SK-N-SH treated with all-trans-retinoic acid at 6 μM for 48 hours (cell line): ENCODE measurements at regions not wholly inside any gene's neighbourhood (a gene's known extent, or its start where the extent isn't known, plus 50 kb on each side); places are given as distances from the start of the nearest gene placed in this dataset.

ENCODE experiments used
- ATAC-seq: fragments of 200-7000 bp; cut with Tn5 transposase; 3 replicates; pipeline ENCODE4 v1.9.1; 2020; ENCODE audit warnings: mild to moderate bottlenecking, moderate library complexity
- BACH2 ChIP-seq: fragments of 250-450 bp; sonication (Bioruptor Pico); IDR thresholded peaks from 2 replicates; pipeline ENCODE4 v1.9.0; 2021; ENCODE audit warnings: mild to moderate bottlenecking, borderline replicate concordance
- CSDC2 ChIP-seq: fragments of 250-450 bp; sonication (Bioruptor Pico); IDR thresholded peaks from 2 replicates; pipeline ENCODE4 v1.5.0; 2020; ENCODE audit warnings: mild to moderate bottlenecking, moderate library complexity
- CSRNP3 ChIP-seq: fragments of 250-450 bp; sonication (Bioruptor Pico); IDR thresholded peaks from 2 replicates; pipeline ENCODE4 v1.5.1; 2021; ENCODE audit warnings: mild to moderate bottlenecking, moderate library complexity
- ESRRG ChIP-seq: fragments of 250-450 bp; sonication (Bioruptor Pico); IDR thresholded peaks from 2 replicates; pipeline ENCODE4 v1.6.1; 2021; ENCODE audit warnings: mild to moderate bottlenecking
- GLIS3 ChIP-seq: fragments of 250-450 bp; sonication (Bioruptor Pico); IDR thresholded peaks from 2 replicates; pipeline ENCODE4 v1.5.0; 2020; ENCODE audit warnings: mild to moderate bottlenecking, moderate library complexity
- ISL1 ChIP-seq: fragments of 250-450 bp; sonication (Bioruptor Pico); IDR thresholded peaks from 2 replicates; pipeline ENCODE4 v2.1.2; 2022; ENCODE audit warnings: mild to moderate bottlenecking, moderate library complexity
- OSR1 ChIP-seq: fragments of 250-450 bp; sonication (Bioruptor Pico); IDR thresholded peaks from 2 replicates; pipeline ENCODE4 v1.8.0; 2022; ENCODE audit warnings: moderate library complexity, mild to moderate bottlenecking, inconsistent platforms
- PPARA ChIP-seq: fragments of 250-450 bp; sonication (Bioruptor Pico); IDR thresholded peaks from 2 replicates; pipeline ENCODE4 v1.5.0; 2020; ENCODE audit warnings: mild to moderate bottlenecking, borderline replicate concordance
- RARB ChIP-seq: fragments of 250-450 bp; sonication (Bioruptor Pico); IDR thresholded peaks from 2 replicates; pipeline ENCODE4 v1.8.0; 2021; ENCODE audit warnings: mild to moderate bottlenecking, moderate library complexity
- SNAI2 ChIP-seq: fragments of 250-450 bp; sonication (Bioruptor Pico); IDR thresholded peaks from 2 replicates; pipeline ENCODE4 v1.5.0; 2020; ENCODE audit warnings: mild to moderate bottlenecking, moderate library complexity
- TCF4 ChIP-seq: fragments of 250-450 bp; sonication (Bioruptor Pico); IDR thresholded peaks from 2 replicates; pipeline ENCODE4 v1.8.0; 2021; ENCODE audit warnings: mild to moderate bottlenecking, moderate library complexity, borderline replicate concordance
- ZC3H10 ChIP-seq: fragments of 250-450 bp; sonication (Bioruptor Pico); IDR thresholded peaks from 2 replicates; pipeline ENCODE4 v1.5.1; 2021; ENCODE audit warnings: mild to moderate bottlenecking, moderate library complexity
- ZFP3 ChIP-seq: fragments of 250-450 bp; sonication (Bioruptor Pico); IDR thresholded peaks from 2 replicates; pipeline ENCODE4 v1.5.0; 2020; ENCODE audit warnings: mild to moderate bottlenecking, moderate library complexity
- ZNF565 ChIP-seq: fragments of 450-650 bp; formaldehyde crosslinking; conservative IDR thresholded peaks from 2 replicates; pipeline ENCODE4 v1.5.0; 2020; ENCODE audit warnings: low read depth, mild to moderate bottlenecking, moderate library complexity
- ZNF70 ChIP-seq: fragments of 450-650 bp; formaldehyde crosslinking; IDR thresholded peaks from 2 replicates; pipeline ENCODE4 v1.5.0; 2020; ENCODE audit warnings: mild to moderate bottlenecking, moderate library complexity
- ZNF8 ChIP-seq: fragments of 450-650 bp; formaldehyde crosslinking; IDR thresholded peaks from 2 replicates; pipeline ENCODE4 v1.5.0; 2020; ENCODE audit warnings: mild to moderate bottlenecking, moderate library complexity
- TF ChIP-seq, protein P1 (sequence below): fragments of 250-450 bp; sonication (Bioruptor Pico); IDR thresholded peaks from 2 replicates; pipeline ENCODE4 v1.8.0; 2021; ENCODE audit warnings: low read depth, mild to moderate bottlenecking, moderate library complexity, borderline replicate concordance
- TF ChIP-seq, protein P2 (sequence below): fragments of 250-450 bp; sonication (Bioruptor Pico); IDR thresholded peaks from 2 replicates; pipeline ENCODE4 v1.5.0; 2020; ENCODE audit warnings: mild to moderate bottlenecking, moderate library complexity

- TF ChIP-seq ZNF8 (no peak), SNAI2 (no peak), ESRRG (no peak), ZC3H10 (CRISPR knock-in tag) (no peak), TCF4 (CRISPR knock-in tag) (no peak), CSDC2 (CRISPR knock-in tag) (no peak), BACH2 (CRISPR knock-in tag) (no peak), ZNF70 (no peak), GLIS3 (CRISPR knock-in tag) (no peak)
- TF ChIP-seq, protein P1, sequence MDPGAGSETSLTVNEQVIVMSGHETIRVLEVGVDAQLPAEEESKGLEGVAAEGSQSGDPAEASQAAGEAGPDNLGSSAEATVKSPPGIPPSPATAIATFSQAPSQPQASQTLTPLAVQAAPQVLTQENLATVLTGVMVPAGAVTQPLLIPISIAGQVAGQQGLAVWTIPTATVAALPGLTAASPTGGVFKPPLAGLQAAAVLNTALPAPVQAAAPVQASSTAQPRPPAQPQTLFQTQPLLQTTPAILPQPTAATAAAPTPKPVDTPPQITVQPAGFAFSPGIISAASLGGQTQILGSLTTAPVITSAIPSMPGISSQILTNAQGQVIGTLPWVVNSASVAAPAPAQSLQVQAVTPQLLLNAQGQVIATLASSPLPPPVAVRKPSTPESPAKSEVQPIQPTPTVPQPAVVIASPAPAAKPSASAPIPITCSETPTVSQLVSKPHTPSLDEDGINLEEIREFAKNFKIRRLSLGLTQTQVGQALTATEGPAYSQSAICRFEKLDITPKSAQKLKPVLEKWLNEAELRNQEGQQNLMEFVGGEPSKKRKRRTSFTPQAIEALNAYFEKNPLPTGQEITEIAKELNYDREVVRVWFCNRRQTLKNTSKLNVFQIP (CRISPR knock-in tag), result no peak
Observed at GRCh38 chr14:73800970-73801515, 50.6 kb upstream of the PTGR2 start.

GRCh38 chr14:73797543-73798265 is 53.9 kb upstream of the PTGR2 start:
- no peak for ATAC-seq
- TF ChIP-seq, protein P2, sequence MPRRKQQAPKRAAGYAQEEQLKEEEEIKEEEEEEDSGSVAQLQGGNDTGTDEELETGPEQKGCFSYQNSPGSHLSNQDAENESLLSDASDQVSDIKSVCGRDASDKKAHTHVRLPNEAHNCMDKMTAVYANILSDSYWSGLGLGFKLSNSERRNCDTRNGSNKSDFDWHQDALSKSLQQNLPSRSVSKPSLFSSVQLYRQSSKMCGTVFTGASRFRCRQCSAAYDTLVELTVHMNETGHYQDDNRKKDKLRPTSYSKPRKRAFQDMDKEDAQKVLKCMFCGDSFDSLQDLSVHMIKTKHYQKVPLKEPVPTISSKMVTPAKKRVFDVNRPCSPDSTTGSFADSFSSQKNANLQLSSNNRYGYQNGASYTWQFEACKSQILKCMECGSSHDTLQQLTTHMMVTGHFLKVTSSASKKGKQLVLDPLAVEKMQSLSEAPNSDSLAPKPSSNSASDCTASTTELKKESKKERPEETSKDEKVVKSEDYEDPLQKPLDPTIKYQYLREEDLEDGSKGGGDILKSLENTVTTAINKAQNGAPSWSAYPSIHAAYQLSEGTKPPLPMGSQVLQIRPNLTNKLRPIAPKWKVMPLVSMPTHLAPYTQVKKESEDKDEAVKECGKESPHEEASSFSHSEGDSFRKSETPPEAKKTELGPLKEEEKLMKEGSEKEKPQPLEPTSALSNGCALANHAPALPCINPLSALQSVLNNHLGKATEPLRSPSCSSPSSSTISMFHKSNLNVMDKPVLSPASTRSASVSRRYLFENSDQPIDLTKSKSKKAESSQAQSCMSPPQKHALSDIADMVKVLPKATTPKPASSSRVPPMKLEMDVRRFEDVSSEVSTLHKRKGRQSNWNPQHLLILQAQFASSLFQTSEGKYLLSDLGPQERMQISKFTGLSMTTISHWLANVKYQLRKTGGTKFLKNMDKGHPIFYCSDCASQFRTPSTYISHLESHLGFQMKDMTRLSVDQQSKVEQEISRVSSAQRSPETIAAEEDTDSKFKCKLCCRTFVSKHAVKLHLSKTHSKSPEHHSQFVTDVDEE (CRISPR knock-in tag), result no peak
- no peak for TF ChIP-seq ISL1 (CRISPR knock-in tag)
- no peak for TF ChIP-seq RARB (CRISPR knock-in tag)
- no peak for TF ChIP-seq BACH2 (CRISPR knock-in tag)
- no peak for TF ChIP-seq ESRRG
- no peak for TF ChIP-seq PPARA
- TF ChIP-seq ZNF8, result no peak
- no peak for TF ChIP-seq ZNF565

More at GRCh38 chr14:73800970-73801515, 50.6 kb upstream of the PTGR2 start:
- no peak for ATAC-seq

- ATAC-seq, result no peak
- TF ChIP-seq GLIS3 (CRISPR knock-in tag) (no peak), PPARA (no peak), CSRNP3 (no peak), ZNF70 (no peak), OSR1 (CRISPR knock-in tag) (no peak)
- TF ChIP-seq, protein P2 (CRISPR knock-in tag), result no peak
Observed at GRCh38 chr14:73796893-73797542, 54.6 kb upstream of the PTGR2 start.

- ATAC-seq, result no peak
- TF ChIP-seq OSR1 (CRISPR knock-in tag) (no peak), ZFP3 (CRISPR knock-in tag) (no peak)
Observed at GRCh38 chr14:73796415-73796814, 55.2 kb upstream of the PTGR2 start.
